ENCODE measurements at regions not wholly inside any gene's neighbourhood (a gene's known extent, or its start where the extent isn't known, plus 50 kb on each side); places are given as distances from the start of the nearest gene placed in this dataset.

DNA sequence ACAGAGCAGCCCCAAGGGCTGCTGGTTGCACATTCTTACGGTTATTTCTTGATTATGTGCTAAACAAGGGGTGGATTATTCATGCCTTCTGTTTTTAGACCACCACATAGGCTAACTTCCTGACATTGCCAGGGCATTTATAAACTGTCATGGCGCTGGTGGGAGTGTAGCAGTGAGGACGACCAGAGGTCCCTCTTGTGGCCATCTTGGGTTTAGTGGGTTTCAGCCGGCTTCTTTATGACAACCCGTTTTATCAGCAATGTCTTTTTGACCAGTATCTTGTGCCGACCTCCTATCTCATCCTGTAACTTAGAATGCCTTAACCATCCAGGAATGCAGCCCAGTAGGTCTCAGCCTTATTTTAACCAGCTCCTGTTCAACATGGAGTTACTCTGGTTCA is 212.4 kb upstream of the GRID2 start:
- Mint-ChIP-seq H3K36me3 (ENCODE audit: low read depth, unreplicated experiment) (no peaks in the 10 kb centered on the region), H3K27me3 (ENCODE audit: low read depth, unreplicated experiment) (peaks cover 2% of the 10 kb centered on the region), H3K4me1 (ENCODE audit: low read depth, unreplicated experiment) (peaks cover 11% of the 10 kb centered on the region), H3K9me3 (ENCODE audit: unreplicated experiment) (no peaks in the 10 kb centered on the region), H3K4me3 (ENCODE audit: unreplicated experiment) (no peak overlapping the region), H3K27ac (ENCODE audit: unreplicated experiment) (no peak overlapping the region)
- H3K4me3 ChIP-seq (ENCODE audit: insufficient read depth, low read depth, low read length), result no peak overlapping the region
- no peaks in the 10 kb centered on the region for H3K36me3 ChIP-seq (ENCODE audit: insufficient read depth, low read length)
- no peak overlapping the region for H2AFZ ChIP-seq (ENCODE audit: low read depth, low read length)
- H3K9ac ChIP-seq (ENCODE audit: low read length), result no peak overlapping the region
- H3K9me3 ChIP-seq (ENCODE audit: insufficient read depth, low read depth, low read length), result no peaks in the 10 kb centered on the region
- no peaks in the 10 kb centered on the region for H3K27me3 ChIP-seq (ENCODE audit: insufficient read depth, low read length)
- H3K79me2 ChIP-seq (ENCODE audit: insufficient read depth, low read length), result no peaks in the 10 kb centered on the region
- H3K4me1 ChIP-seq (ENCODE audit: insufficient read depth, low read length), result no peaks in the 10 kb centered on the region
- H3K4me2 ChIP-seq (ENCODE audit: low read length), result no peak overlapping the region
- TF ChIP-seq, protein P1, sequence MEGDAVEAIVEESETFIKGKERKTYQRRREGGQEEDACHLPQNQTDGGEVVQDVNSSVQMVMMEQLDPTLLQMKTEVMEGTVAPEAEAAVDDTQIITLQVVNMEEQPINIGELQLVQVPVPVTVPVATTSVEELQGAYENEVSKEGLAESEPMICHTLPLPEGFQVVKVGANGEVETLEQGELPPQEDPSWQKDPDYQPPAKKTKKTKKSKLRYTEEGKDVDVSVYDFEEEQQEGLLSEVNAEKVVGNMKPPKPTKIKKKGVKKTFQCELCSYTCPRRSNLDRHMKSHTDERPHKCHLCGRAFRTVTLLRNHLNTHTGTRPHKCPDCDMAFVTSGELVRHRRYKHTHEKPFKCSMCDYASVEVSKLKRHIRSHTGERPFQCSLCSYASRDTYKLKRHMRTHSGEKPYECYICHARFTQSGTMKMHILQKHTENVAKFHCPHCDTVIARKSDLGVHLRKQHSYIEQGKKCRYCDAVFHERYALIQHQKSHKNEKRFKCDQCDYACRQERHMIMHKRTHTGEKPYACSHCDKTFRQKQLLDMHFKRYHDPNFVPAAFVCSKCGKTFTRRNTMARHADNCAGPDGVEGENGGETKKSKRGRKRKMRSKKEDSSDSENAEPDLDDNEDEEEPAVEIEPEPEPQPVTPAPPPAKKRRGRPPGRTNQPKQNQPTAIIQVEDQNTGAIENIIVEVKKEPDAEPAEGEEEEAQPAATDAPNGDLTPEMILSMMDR (IDR thresholded peaks at IDR 0.05; ENCODE audit: insufficient read depth, low read depth, low read length), result no peak
- no peak for TF ChIP-seq EZH2 (IDR thresholded peaks at IDR 0.05; ENCODE audit: insufficient read depth, low read length)
- H4K20me1 ChIP-seq (ENCODE audit: insufficient read depth, low read length), result no peaks in the 10 kb centered on the region
- DNase-seq (ENCODE audit: low read depth), result no peak
- no peak overlapping the region for H3K27ac ChIP-seq (ENCODE audit: low read depth, low read length)
- FAIRE-seq, result no peak

DNA sequence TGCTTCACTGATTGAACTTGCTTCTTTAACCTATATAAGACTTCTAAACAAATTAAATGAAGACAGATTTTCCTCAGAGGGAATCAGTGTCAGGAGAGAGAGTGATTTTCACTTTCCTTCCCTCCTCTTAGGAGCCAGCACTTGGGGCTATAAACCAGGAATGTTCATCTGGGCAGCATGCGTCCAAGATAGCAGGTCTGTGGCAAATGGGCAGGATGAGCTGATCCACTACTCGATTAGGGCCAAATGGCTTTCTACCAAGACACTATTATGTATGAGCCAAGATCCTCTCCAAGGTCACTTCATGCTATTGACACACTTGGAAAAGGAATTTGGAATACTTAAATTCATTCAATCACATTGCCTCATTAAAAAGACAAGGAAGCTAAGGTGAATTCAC is 203.9 kb upstream of the GRID2 start:
- FAIRE-seq, result no peak
- Histone ChIP-seq H3K4me1 (ENCODE audit: insufficient read depth, low read length) (no peaks in the 10 kb centered on the region), H2AFZ (ENCODE audit: low read depth, low read length) (no peak overlapping the region), H3K4me2 (ENCODE audit: low read length) (no peak overlapping the region), H4K20me1 (ENCODE audit: insufficient read depth, low read length) (no peaks in the 10 kb centered on the region), H3K36me3 (ENCODE audit: insufficient read depth, low read length) (no peaks in the 10 kb centered on the region), H3K9ac (ENCODE audit: low read length) (no peak overlapping the region), H3K79me2 (ENCODE audit: insufficient read depth, low read length) (no peaks in the 10 kb centered on the region), H3K27me3 (ENCODE audit: insufficient read depth, low read length) (no peaks in the 10 kb centered on the region), H3K9me3 (ENCODE audit: insufficient read depth, low read depth, low read length) (no peaks in the 10 kb centered on the region), H3K4me3 (ENCODE audit: insufficient read depth, low read depth, low read length) (no peak overlapping the region), H3K27ac (ENCODE audit: low read depth, low read length) (no peak overlapping the region)
- H3K9me3 Mint-ChIP-seq (ENCODE audit: unreplicated experiment), result no peaks in the 10 kb centered on the region
- no peak overlapping the region for H3K27ac Mint-ChIP-seq (ENCODE audit: unreplicated experiment)
- H3K36me3 Mint-ChIP-seq (ENCODE audit: low read depth, unreplicated experiment), result no peaks in the 10 kb centered on the region
- no peak for TF ChIP-seq EZH2 (IDR thresholded peaks at IDR 0.05; ENCODE audit: insufficient read depth, low read length)
- TF ChIP-seq, protein P1 (IDR thresholded peaks at IDR 0.05; ENCODE audit: insufficient read depth, low read depth, low read length), result no peak
- DNase-seq (ENCODE audit: low read depth), result no peak
- H3K4me1 Mint-ChIP-seq (ENCODE audit: low read depth, unreplicated experiment), result peaks cover 10% of the 10 kb centered on the region
- no peak overlapping the region for H3K4me3 Mint-ChIP-seq (ENCODE audit: unreplicated experiment)
- H3K27me3 Mint-ChIP-seq (ENCODE audit: low read depth, unreplicated experiment), result no peaks in the 10 kb centered on the region

DNA sequence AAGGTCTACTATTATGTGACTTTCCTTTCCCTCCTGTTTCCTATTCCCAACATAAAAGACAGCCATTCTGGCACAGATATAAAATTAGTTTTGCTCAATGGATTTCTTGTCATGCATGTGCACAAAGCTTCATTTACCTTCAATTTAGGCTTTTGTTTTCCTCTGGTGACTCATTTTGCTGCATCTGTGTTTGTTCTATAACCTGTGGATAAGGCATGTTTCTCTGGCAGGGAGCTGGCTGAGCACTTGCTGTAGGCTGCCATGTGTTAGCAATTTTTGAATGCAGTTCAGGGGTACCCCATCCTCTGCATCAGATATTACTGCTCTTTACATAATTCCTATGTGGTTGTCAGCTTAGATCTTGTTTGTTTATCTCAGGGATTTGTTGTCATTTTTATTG is 202.8 kb upstream of the GRID2 start:
- H3K27ac Mint-ChIP-seq (ENCODE audit: unreplicated experiment), result no peak overlapping the region
- H3K27me3 Mint-ChIP-seq (ENCODE audit: low read depth, unreplicated experiment), result no peaks in the 10 kb centered on the region
- no peak overlapping the region for H3K4me2 ChIP-seq (ENCODE audit: low read length)
- H3K4me1 Mint-ChIP-seq (ENCODE audit: low read depth, unreplicated experiment), result peaks cover 6% of the 10 kb centered on the region
- no peak overlapping the region for H3K4me3 ChIP-seq (ENCODE audit: insufficient read depth, low read depth, low read length)
- no peaks in the 10 kb centered on the region for H3K9me3 ChIP-seq (ENCODE audit: insufficient read depth, low read depth, low read length)
- DNase-seq (ENCODE audit: low read depth), result no peak
- no peak for FAIRE-seq
- no peaks in the 10 kb centered on the region for H3K79me2 ChIP-seq (ENCODE audit: insufficient read depth, low read length)
- H3K4me3 Mint-ChIP-seq (ENCODE audit: unreplicated experiment), result no peak overlapping the region
- H3K9ac ChIP-seq (ENCODE audit: low read length), result no peak overlapping the region
- H4K20me1 ChIP-seq (ENCODE audit: insufficient read depth, low read length), result no peaks in the 10 kb centered on the region
- no peaks in the 10 kb centered on the region for H3K36me3 ChIP-seq (ENCODE audit: insufficient read depth, low read length)
- H3K9me3 Mint-ChIP-seq (ENCODE audit: unreplicated experiment), result no peaks in the 10 kb centered on the region
- H3K4me1 ChIP-seq (ENCODE audit: insufficient read depth, low read length), result no peaks in the 10 kb centered on the region
- no peak for TF ChIP-seq EZH2 (IDR thresholded peaks at IDR 0.05; ENCODE audit: insufficient read depth, low read length)
- TF ChIP-seq, protein P1 (IDR thresholded peaks at IDR 0.05; ENCODE audit: insufficient read depth, low read depth, low read length), result no peak
- no peak overlapping the region for H2AFZ ChIP-seq (ENCODE audit: low read depth, low read length)
- no peaks in the 10 kb centered on the region for H3K36me3 Mint-ChIP-seq (ENCODE audit: low read depth, unreplicated experiment)
- H3K27ac ChIP-seq (ENCODE audit: low read depth, low read length), result no peak overlapping the region
- no peaks in the 10 kb centered on the region for H3K27me3 ChIP-seq (ENCODE audit: insufficient read depth, low read length)
